Lower lobe of right lung (tissue), 2 donors: ENCODE measurements at regions not wholly inside any gene's neighbourhood (a gene's known extent, or its start where the extent isn't known, plus 50 kb on each side); places are given as distances from the start of the nearest gene placed in this dataset.

ENCODE experiments used
- ATAC-seq, 2 donors: fragments of 200-7000 bp; cut with Tn5 transposase; one replicate each; pipeline ENCODE4 v1.9.1; 2020 to 2022; ENCODE audit warnings: mild to moderate bottlenecking in 2 of 2, moderate library complexity in 2 of 2
- DNase-seq: peaks from one replicate; pipeline ENCODE4 v3.0.0-alpha.2; 2020
- H3K27ac ChIP-seq: fragments of 200-600 bp; one replicate; pipeline ENCODE4 v1.8.0; 2022
- H3K27me3 ChIP-seq: fragments of 200-600 bp; one replicate; pipeline ENCODE4 v1.8.0; 2022; ENCODE audit warnings: low read depth
- H3K36me3 ChIP-seq: fragments of 200-600 bp; one replicate; pipeline ENCODE4 v1.8.0; 2022; ENCODE audit warnings: mild to moderate bottlenecking
- H3K4me1 ChIP-seq: fragments of 200-600 bp; one replicate; pipeline ENCODE4 v1.8.0; 2022
- H3K4me3 ChIP-seq: fragments of 200-600 bp; one replicate; pipeline ENCODE4 v1.8.0; 2022; ENCODE audit warnings: mild to moderate bottlenecking
- H3K9me3 ChIP-seq: fragments of 200-600 bp; one replicate; pipeline ENCODE4 v1.8.0; 2022
- intact Hi-C: fragments of 100-400 bp; cut with DNase I; formaldehyde crosslinking; loops from one replicate; pipeline ENCODE4 v1.11.0; 2022
- TF ChIP-seq, protein P1 (sequence below): fragments of 200-600 bp; IDR thresholded peaks from one replicate; pipeline ENCODE4 v1.8.0; 2022; ENCODE audit warnings: antibody characterized with exemption, mild to moderate bottlenecking
- donor health status: DM: no; HTN: yes; CAD: no; lungs with severe emphysema.

DNA sequence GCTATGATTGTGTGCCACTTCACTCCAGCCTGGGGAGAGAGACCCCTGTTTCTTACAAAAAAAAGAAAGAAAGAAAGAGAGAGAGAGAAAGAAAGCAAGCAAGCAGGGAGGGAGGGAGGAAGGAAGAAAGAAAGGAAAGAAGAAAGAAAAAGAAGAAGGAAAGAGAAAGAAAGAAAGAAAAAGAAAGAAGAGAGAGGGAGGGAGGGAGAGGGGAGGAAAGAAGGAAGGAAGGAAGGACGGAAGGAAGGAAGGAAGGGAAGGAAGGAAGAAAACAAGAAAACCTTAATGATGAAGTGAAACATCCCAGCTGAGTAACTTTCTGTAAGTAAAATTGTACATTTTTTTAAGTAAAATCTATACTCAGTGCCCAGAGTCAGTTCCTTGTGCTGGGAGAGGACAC lies 75.5 kb upstream of the GLS start:
- Histone ChIP-seq H3K9me3 (no peaks in the 10 kb centered on the region), H3K27ac (no peak overlapping the region), H3K27me3 (no peaks in the 10 kb centered on the region), H3K4me1 (peaks cover 4% of the 10 kb centered on the region), H3K4me3 (no peak overlapping the region), H3K36me3 (no peaks in the 10 kb centered on the region)
- DNase-seq: no peak
- ATAC-seq: no peak
- intact Hi-C loops: no loop called here
- TF ChIP-seq, protein P1, sequence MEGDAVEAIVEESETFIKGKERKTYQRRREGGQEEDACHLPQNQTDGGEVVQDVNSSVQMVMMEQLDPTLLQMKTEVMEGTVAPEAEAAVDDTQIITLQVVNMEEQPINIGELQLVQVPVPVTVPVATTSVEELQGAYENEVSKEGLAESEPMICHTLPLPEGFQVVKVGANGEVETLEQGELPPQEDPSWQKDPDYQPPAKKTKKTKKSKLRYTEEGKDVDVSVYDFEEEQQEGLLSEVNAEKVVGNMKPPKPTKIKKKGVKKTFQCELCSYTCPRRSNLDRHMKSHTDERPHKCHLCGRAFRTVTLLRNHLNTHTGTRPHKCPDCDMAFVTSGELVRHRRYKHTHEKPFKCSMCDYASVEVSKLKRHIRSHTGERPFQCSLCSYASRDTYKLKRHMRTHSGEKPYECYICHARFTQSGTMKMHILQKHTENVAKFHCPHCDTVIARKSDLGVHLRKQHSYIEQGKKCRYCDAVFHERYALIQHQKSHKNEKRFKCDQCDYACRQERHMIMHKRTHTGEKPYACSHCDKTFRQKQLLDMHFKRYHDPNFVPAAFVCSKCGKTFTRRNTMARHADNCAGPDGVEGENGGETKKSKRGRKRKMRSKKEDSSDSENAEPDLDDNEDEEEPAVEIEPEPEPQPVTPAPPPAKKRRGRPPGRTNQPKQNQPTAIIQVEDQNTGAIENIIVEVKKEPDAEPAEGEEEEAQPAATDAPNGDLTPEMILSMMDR: no peak

DNA sequence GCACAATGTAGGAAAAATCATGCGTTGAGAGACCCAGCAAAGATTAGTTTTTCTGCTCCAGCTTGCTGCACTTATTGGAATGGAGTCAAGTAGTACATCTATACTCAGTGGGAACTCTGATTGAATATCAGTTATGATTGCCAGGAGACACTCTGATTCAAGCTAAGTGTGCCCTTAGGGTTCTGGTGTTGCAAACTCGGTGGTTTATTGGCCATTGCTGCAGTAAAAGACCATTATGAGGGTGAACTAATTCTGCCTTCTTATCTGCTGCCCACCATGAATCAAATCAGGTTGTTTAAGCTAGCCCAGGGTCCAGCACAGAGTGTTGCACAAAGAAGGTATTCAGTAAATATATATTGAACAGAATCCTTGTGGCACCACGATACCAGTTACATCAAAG lies 74.8 kb upstream of the GLS start:
- no peak for DNase-seq
- no peak overlapping the region for H3K4me3 ChIP-seq
- no peak overlapping the region for H3K27ac ChIP-seq
- peaks cover 4% of the 10 kb centered on the region for H3K4me1 ChIP-seq
- H3K36me3 ChIP-seq: no peaks in the 10 kb centered on the region
- no peaks in the 10 kb centered on the region for H3K9me3 ChIP-seq
- intact Hi-C loops: no loop called here
- TF ChIP-seq, protein P1: no peak
- no peaks in the 10 kb centered on the region for H3K27me3 ChIP-seq
- ATAC-seq: peak in 1 of 2 donors; percentile 6

DNA sequence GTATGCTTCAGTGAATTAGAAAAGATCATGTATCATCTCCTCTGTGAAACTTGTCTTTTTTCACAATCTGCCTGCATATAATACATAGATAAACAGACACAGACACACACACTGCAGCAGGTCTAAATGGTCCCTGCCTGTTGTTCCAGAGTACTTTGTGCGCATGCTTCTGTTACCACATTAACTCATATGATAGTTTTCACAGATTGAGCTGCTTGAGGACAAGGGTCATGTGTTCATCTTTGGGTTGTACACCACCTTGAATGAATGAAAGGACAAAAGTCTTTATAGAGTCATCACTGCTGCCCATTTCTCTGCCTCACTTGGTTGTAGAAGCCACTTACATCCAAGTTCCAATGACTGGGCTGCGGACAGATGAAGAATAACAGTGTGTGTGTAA lies 72.7 kb upstream of the GLS start:
- intact Hi-C loops: no loop called here

DNA sequence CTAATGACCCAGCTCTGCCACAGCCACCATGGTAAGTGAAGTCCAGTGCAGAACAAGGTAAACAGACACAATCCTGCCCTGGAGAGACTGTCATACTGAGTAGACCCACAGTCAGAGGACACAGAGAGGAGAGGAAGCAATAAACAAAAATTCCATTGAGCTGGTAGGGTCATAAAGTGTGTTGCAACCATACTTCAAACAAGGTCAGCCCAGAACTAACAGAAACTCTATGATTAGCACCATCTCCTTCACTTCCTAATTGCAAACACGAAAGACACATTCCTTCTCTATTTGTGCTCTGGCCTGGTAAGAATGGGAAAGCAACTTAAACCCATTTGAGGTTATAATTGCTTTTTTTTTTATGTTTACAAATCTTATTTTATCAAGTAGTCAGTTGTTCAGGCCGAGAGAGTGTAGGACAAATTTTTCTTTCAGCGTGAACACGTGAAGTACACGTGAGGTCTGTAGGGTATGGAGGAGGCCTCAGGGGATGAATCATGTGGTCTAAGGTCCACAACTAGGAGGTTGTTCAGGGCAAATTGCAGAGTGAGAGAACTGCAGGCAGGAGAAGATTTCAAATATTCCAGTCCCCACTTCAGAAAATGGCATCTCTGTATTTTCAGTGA lies 71.4 kb upstream of the GLS start:
- no peaks in the 10 kb centered on the region for H3K36me3 ChIP-seq
- H3K4me3 ChIP-seq: no peak overlapping the region
- peak; percentile 74 to 80 for ATAC-seq
- H3K4me1 ChIP-seq: peaks cover 4% of the 10 kb centered on the region
- TF ChIP-seq, protein P1: no peak
- peak overlapping the region; percentile 58 for H3K27ac ChIP-seq
- no peak for DNase-seq
- intact Hi-C loops: no loop called here
- no peaks in the 10 kb centered on the region for H3K27me3 ChIP-seq
- H3K9me3 ChIP-seq: no peaks in the 10 kb centered on the region

More for the DNA sequence above, 72.7 kb upstream of the GLS start:
- peaks cover 4% of the 10 kb centered on the region for H3K4me1 ChIP-seq
- DNase-seq: no peak
- H3K27ac ChIP-seq: no peak overlapping the region
- no peak for ATAC-seq
- H3K9me3 ChIP-seq: no peaks in the 10 kb centered on the region
- H3K36me3 ChIP-seq: no peaks in the 10 kb centered on the region
- H3K4me3 ChIP-seq: no peak overlapping the region
- TF ChIP-seq, protein P1: no peak
- H3K27me3 ChIP-seq: no peaks in the 10 kb centered on the region

- peaks cover 4% of the 10 kb centered on the region for H3K4me1 ChIP-seq
- no peaks in the 10 kb centered on the region for H3K36me3 ChIP-seq
- intact Hi-C loops: no loop called here
- DNase-seq (no peak), ATAC-seq (peak in 1 of 2 donors; percentile 62)
- peak overlapping the region; percentile 27 for H3K4me3 ChIP-seq
- no peaks in the 10 kb centered on the region for H3K27me3 ChIP-seq
- TF ChIP-seq, protein P1: no peak
- no peaks in the 10 kb centered on the region for H3K9me3 ChIP-seq
- H3K27ac ChIP-seq: peak overlapping the region; percentile 58
These were observed 70.6 kb upstream of the GLS start for GRCh38 chr2:190809876-190810525.
